H1 (cell line): ENCODE measurements at regions not wholly inside any gene's neighbourhood (a gene's known extent, or its start where the extent isn't known, plus 50 kb on each side); places are given as distances from the start of the nearest gene placed in this dataset.

ENCODE experiments used
- CTCF ChIA-PET: fragments of 300-600 bp; sonication (Branson Sonifier 250); formaldehyde crosslinking; loops from one replicate; lab custom pipeline; 2021; ENCODE audit not compliant: partially characterized antibody; lab: Charles Lee
- POLR2A ChIA-PET: fragments of 300-600 bp; sonication (Branson Sonifier 250); formaldehyde crosslinking; loops from one replicate; lab custom pipeline; 2021; ENCODE audit warnings: inconsistent platforms; ENCODE audit not compliant: partially characterized antibody; lab: Charles Lee
- DNase-seq, 2 experiments: peaks; one replicate each; pipeline versions ENCODE4 v3.0.0 to v3.0.0-alpha.2; 2010 to 2022; ENCODE audit warnings: low spot score in 2 of 2, low read depth in 1 of 2, mixed read lengths in 1 of 2
- FAIRE-seq: peaks from 2 replicates; lab custom pipeline; 2011; peaks lifted over from hg19 to GRCh38; lab: Jason Lieb, UNC
- H2AFZ ChIP-seq: 2 replicates; pipeline ENCODE4 v1.8.1; 2012; ENCODE audit warnings: low read length, inconsistent platforms
- H2AK5ac ChIP-seq: 2 replicates; pipeline ENCODE4 v1.6.1; 2013; ENCODE audit warnings: low read depth, low read length
- H2BK120ac ChIP-seq: replicated peaks from 2 replicates; pipeline ENCODE3; 2013; ENCODE audit warnings: low read depth, low read length, inconsistent platforms
- H2BK12ac ChIP-seq: 2 replicates; pipeline ENCODE4 v1.6.1; 2013; ENCODE audit warnings: low read depth, low read length
- H2BK15ac ChIP-seq: 2 replicates; pipeline ENCODE4 v1.6.1; 2013; ENCODE audit warnings: low read length
- H2BK20ac ChIP-seq: 2 replicates; pipeline ENCODE4 v1.6.1; 2013; ENCODE audit warnings: low read length
- H2BK5ac ChIP-seq: 2 replicates; pipeline ENCODE4 v1.6.1; 2013; ENCODE audit warnings: low read depth, low read length
- H3K14ac ChIP-seq: 2 replicates; pipeline ENCODE4 v1.6.1; 2013; ENCODE audit warnings: inconsistent platforms; ENCODE audit not compliant: insufficient read length
- H3K18ac ChIP-seq: 2 replicates; pipeline ENCODE4 v1.6.1; 2013; ENCODE audit warnings: low read length; ENCODE audit errors: extremely low read depth
- H3K23ac ChIP-seq: 2 replicates; pipeline ENCODE4 v1.6.1; 2013; ENCODE audit warnings: inconsistent platforms; ENCODE audit not compliant: insufficient read length
- H3K23me2 ChIP-seq: 2 replicates; pipeline ENCODE4 v1.6.1; 2013; ENCODE audit warnings: low read depth, low read length
- H3K27ac ChIP-seq: 2 replicates; pipeline ENCODE4 v1.6.1; 2011; ENCODE audit warnings: low read depth, low read length, inconsistent platforms
- H3K27me3 ChIP-seq, 4 experiments: replicated peaks in 1 of 4; 1 replicate in 1 of 4; 2 replicates in 3 of 4; pipeline versions ENCODE4 v1.6.1 to v1.8.1; 2011 to 2013; ENCODE audit warnings: low read length in 3 of 4, mild to moderate bottlenecking in 3 of 4, inconsistent platforms in 2 of 4, mixed read lengths in 2 of 4, moderate library complexity in 1 of 4; ENCODE audit not compliant: control insufficient read depth in 3 of 4, insufficient read depth in 3 of 4; ENCODE audit errors: extremely low read depth in 1 of 4
- H3K36me3 ChIP-seq, 4 experiments: 2 replicates each; pipeline versions ENCODE4 v1.6.1 to v1.8.1; 2011 to 2013; ENCODE audit warnings: mild to moderate bottlenecking in 4 of 4, low read length in 3 of 4, moderate library complexity in 2 of 4, control low read depth in 1 of 4, inconsistent platforms in 1 of 4; ENCODE audit not compliant: insufficient read depth in 4 of 4, control insufficient read depth in 2 of 4
- H3K4ac ChIP-seq: replicated peaks from 2 replicates; pipeline ENCODE3; 2013; ENCODE audit warnings: low read length, low read depth, mixed read lengths, inconsistent platforms; ENCODE audit not compliant: insufficient read length
- H3K4me1 ChIP-seq, 4 experiments: replicated peaks in 1 of 4; 1 replicate in 1 of 4; 2 replicates in 3 of 4; pipeline versions ENCODE4 v1.6.1 to v1.8.1; 2011 to 2013; ENCODE audit warnings: low read length in 3 of 4, inconsistent platforms in 2 of 4, mixed read lengths in 1 of 4; ENCODE audit not compliant: insufficient read depth in 4 of 4, control insufficient read depth in 3 of 4
- H3K4me2 ChIP-seq, 2 experiments: 2 replicates each; pipeline versions ENCODE4 v1.6.1 to v1.8.1; 2011 to 2013; ENCODE audit warnings: low read depth in 2 of 2, low read length in 2 of 2, control low read depth in 1 of 2, inconsistent platforms in 1 of 2, mild to moderate bottlenecking in 1 of 2; ENCODE audit not compliant: insufficient read depth in 1 of 2
- H3K4me3 ChIP-seq, 4 experiments: fragments of 200-600, 300-600 bp in 1 of 4; sonication (generic), shearing (Covaris generic), sonication (Bioruptor Twin) in 1 of 4; 2 replicates each; pipeline versions ENCODE4 v1.5.1 to v1.8.1; 2011 to 2016; ENCODE audit warnings: low read length in 4 of 4, low read depth in 3 of 4, control low read depth in 2 of 4, inconsistent platforms in 2 of 4, mild to moderate bottlenecking in 2 of 4, mixed read lengths in 1 of 4, moderate library complexity in 1 of 4; ENCODE audit not compliant: insufficient read depth in 2 of 4; ENCODE audit errors: extremely low read depth in 1 of 4
- H3K56ac ChIP-seq: replicated peaks from 2 replicates; pipeline ENCODE3; 2013; ENCODE audit warnings: low read depth, mild to moderate bottlenecking, mixed read lengths, low read length, inconsistent platforms; ENCODE audit not compliant: insufficient read length
- H3K79me1 ChIP-seq: 2 replicates; pipeline ENCODE4 v1.6.1; 2013; ENCODE audit warnings: low read depth, low read length, control low read depth
- H3K79me2 ChIP-seq, 2 experiments: 2 replicates each; pipeline versions ENCODE4 v1.6.1 to v1.8.1; 2012 to 2013; ENCODE audit warnings: low read length in 2 of 2, mild to moderate bottlenecking in 2 of 2, inconsistent platforms in 1 of 2; ENCODE audit not compliant: insufficient read depth in 2 of 2, control insufficient read depth in 1 of 2
- H3K9ac ChIP-seq, 4 experiments: replicated peaks in 1 of 4; 1 replicate in 1 of 4; 2 replicates in 3 of 4; pipeline versions ENCODE4 v1.6.1 to v1.8.1; 2011 to 2013; ENCODE audit warnings: low read depth in 3 of 4, low read length in 3 of 4, control low read depth in 2 of 4, mild to moderate bottlenecking in 2 of 4, moderate library complexity in 2 of 4, inconsistent platforms in 1 of 4; ENCODE audit errors: extremely low read depth in 1 of 4
- H3K9me3 ChIP-seq, 2 experiments: 2 replicates each; pipeline versions ENCODE4 v1.6.1 to v1.8.1; 2012 to 2013; ENCODE audit warnings: mild to moderate bottlenecking in 2 of 2, moderate library complexity in 2 of 2, control low read depth in 1 of 2, inconsistent platforms in 1 of 2, low read depth in 1 of 2, low read length in 1 of 2, mixed read lengths in 1 of 2; ENCODE audit not compliant: insufficient read depth in 2 of 2
- H4K20me1 ChIP-seq, 2 experiments: replicated peaks in 1 of 2; 2 replicates each; pipeline versions ENCODE3 to v1.8.1; 2011 to 2013; ENCODE audit warnings: inconsistent platforms in 2 of 2, low read length in 2 of 2, mild to moderate bottlenecking in 1 of 2; ENCODE audit not compliant: insufficient read depth in 2 of 2, control insufficient read depth in 1 of 2
- H4K5ac ChIP-seq: 2 replicates; pipeline ENCODE4 v1.6.1; 2013; ENCODE audit warnings: low read length, low read depth, mixed read lengths, inconsistent platforms; ENCODE audit not compliant: insufficient read length
- H4K8ac ChIP-seq: 2 replicates; pipeline ENCODE4 v1.8.0; 2013; ENCODE audit warnings: mild to moderate bottlenecking, moderate library complexity, low read length, inconsistent platforms; ENCODE audit not compliant: insufficient read depth; ENCODE audit errors: extremely low read depth
- H4K91ac ChIP-seq: replicated peaks from 2 replicates; pipeline ENCODE3; 2013; ENCODE audit warnings: low read length, mixed read lengths, inconsistent platforms; ENCODE audit not compliant: insufficient read length
- ASH2L ChIP-seq: fragments of 200-600, 300-600 bp; sonication (generic); IDR thresholded peaks from one replicate; pipeline ENCODE4 v1.7.1; 2017; ENCODE audit warnings: low read length
- BRCA1 ChIP-seq: IDR thresholded peaks from 2 replicates; pipeline ENCODE4 v1.6.1; 2012; ENCODE audit warnings: low read depth, low read length, improper control_type of control experiment
- CBX8 ChIP-seq: fragments of 300-800, 300-1000 bp; sonication (generic); IDR thresholded peaks from 2 replicates; pipeline ENCODE4 v1.7.1; 2016; ENCODE audit warnings: low read depth, low read length, borderline replicate concordance
- CHD2 ChIP-seq: IDR thresholded peaks from 2 replicates; pipeline ENCODE4 v1.6.1; 2012; ENCODE audit warnings: low read length, improper control_type of control experiment
- CREB1 ChIP-seq: IDR thresholded peaks from 2 replicates; pipeline ENCODE4 v1.6.1; 2012; ENCODE audit warnings: inconsistent platforms
- EGR1 ChIP-seq: IDR thresholded peaks from 2 replicates; pipeline ENCODE4 v1.6.1; 2011; ENCODE audit warnings: low read depth, low read length, borderline replicate concordance
- GABPA ChIP-seq: IDR thresholded peaks from 2 replicates; pipeline ENCODE4 v1.6.1; 2011; ENCODE audit warnings: mild to moderate bottlenecking, low read length, moderate library complexity, borderline replicate concordance; ENCODE audit not compliant: insufficient read depth
- GTF2F1 ChIP-seq: IDR thresholded peaks from 2 replicates; pipeline ENCODE4 v1.6.1; 2012; ENCODE audit warnings: low read depth, low read length, improper control_type of control experiment, borderline replicate concordance
- HDAC2 ChIP-seq, 2 experiments: fragments of 300-600 bp in 1 of 2; sonication (generic) in 1 of 2; IDR thresholded peaks; 2 replicates each; pipeline ENCODE4 v1.6.1; 2011 to 2012; ENCODE audit warnings: low read depth in 2 of 2, low read length in 2 of 2, mild to moderate bottlenecking in 2 of 2, moderate library complexity in 2 of 2, borderline replicate concordance in 1 of 2, inconsistent platforms in 1 of 2
- HDAC6 ChIP-seq: IDR thresholded peaks from one replicate; pipeline ENCODE4 v1.7.1; 2012; ENCODE audit warnings: low read depth, mild to moderate bottlenecking, inconsistent platforms, low read length, moderate library complexity
- KDM1A ChIP-seq: fragments of 200-600, 300-600 bp; sonication (generic); IDR thresholded peaks from 2 replicates; pipeline ENCODE4 v1.7.1; 2016; ENCODE audit warnings: mild to moderate bottlenecking, low read length, borderline replicate concordance
- KDM5A ChIP-seq: fragments of 200-600 bp; IDR thresholded peaks from 2 replicates; pipeline ENCODE4 v1.7.1; 2012; ENCODE audit warnings: mild to moderate bottlenecking, low read length, inconsistent platforms, mixed read lengths
- NRF1 ChIP-seq: IDR thresholded peaks from 2 replicates; pipeline ENCODE4 v1.6.1; 2011; ENCODE audit warnings: mild to moderate bottlenecking, low read depth, low read length, improper control_type of control experiment
- PHF8 ChIP-seq: fragments of 200-600 bp; sonication (generic); conservative IDR thresholded peaks from 2 replicates; pipeline ENCODE4 v1.7.1; 2012; ENCODE audit warnings: low read depth, mild to moderate bottlenecking, inconsistent platforms, low read length, moderate library complexity
- POLR2A ChIP-seq, 2 experiments: IDR thresholded peaks; 1 replicate in 1 of 2; 2 replicates in 1 of 2; pipeline ENCODE4 v1.6.1; 2011; ENCODE audit warnings: low read depth in 2 of 2, low read length in 2 of 2, mild to moderate bottlenecking in 2 of 2; ENCODE audit errors: control extremely low read depth in 1 of 2
- WGBS, 2 experiments: shearing (Covaris generic) in 1 of 2; methylation state at CpG; one replicate each; pipeline versions ENCODE4 v1.1.6 to v1.1.7; 2013 to 2015; ENCODE audit warnings: low lambda C conversion rate in 2 of 2, mixed read lengths in 2 of 2, inconsistent platforms in 1 of 2, low coverage in 1 of 2, missing lambda C conversion rate in 1 of 2; ENCODE audit not compliant: insufficient replicate concordance in 2 of 2, insufficient coverage in 1 of 2, insufficient read length in 1 of 2; ENCODE audit errors: extremely low coverage in 1 of 2, missing lambda C conversion rate in 1 of 2; 5-methylcytosine and 5-hydroxymethylcytosine counted together

DNA sequence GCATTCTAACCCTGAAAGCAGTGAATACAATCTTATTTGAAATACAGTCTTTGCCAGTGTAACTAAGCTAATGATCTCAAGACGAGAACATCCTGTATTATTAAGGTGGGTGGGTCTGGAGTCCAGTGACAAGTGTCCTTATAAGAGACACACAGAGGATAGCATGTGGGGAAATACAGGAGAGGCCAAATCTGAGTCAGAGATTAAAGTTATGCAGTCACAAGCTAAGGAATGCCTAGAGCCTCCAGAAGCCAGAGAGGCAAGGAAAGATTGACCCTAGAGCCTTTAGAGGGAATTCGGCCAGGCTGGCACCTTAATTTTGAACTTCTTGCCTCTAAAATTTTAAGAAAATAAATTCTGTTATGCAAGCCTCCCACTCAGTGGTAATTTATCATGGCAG lies 87.5 kb upstream of the HGF start:
- H3K4ac ChIP-seq, result no peak overlapping the region
- POLR2A ChIA-PET, result interaction anchor here (0.6 kb wide), 1 partner anchor 357 kb away, joined by 3 read pairs; no protein-coding TSS in a partner anchor
- CTCF ChIA-PET, result no interaction called here

More for the DNA sequence above, 87.5 kb upstream of the HGF start:
- Histone ChIP-seq H3K9ac (no peak overlapping the region), H3K4me1 (no peaks in the 10 kb centered on the region), H4K91ac (no peak overlapping the region), H3K4me3 (no peak overlapping the region), H3K27ac (no peak overlapping the region), H4K5ac (no peak overlapping the region), H2BK12ac (no peak overlapping the region), H2AFZ (no peak overlapping the region), H3K23me2 (no peaks in the 10 kb centered on the region; the same call in 1 of the 2 replicates), H3K9me3 (no peaks in the 10 kb centered on the region), H3K4me2 (no peak overlapping the region), H3K79me1 (no peaks in the 10 kb centered on the region), H3K36me3 (no peaks in the 10 kb centered on the region), H4K20me1 (no peaks in the 10 kb centered on the region), H2BK20ac (no peak overlapping the region), H2BK5ac (no peak overlapping the region), H4K8ac (no peak overlapping the region), H3K79me2 (no peaks in the 10 kb centered on the region), H2BK15ac (no peak overlapping the region), H2BK120ac (no peak overlapping the region), H3K18ac (no peak overlapping the region), H3K56ac (no peak overlapping the region), H3K14ac (no peak overlapping the region), H3K27me3 (no peaks in the 10 kb centered on the region), H2AK5ac (no peak overlapping the region), H3K23ac (no peak overlapping the region)
- DNase-seq, result no peak
- FAIRE-seq, result no peak
- WGBS, 2 experiments, result 80% methylated on average over 2 of the region's 2 CpGs; no CpG with 5 or more reads in 1 of the 2 experiments
- TF ChIP-seq CREB1 (no peak), NRF1 (no peak), POLR2A (IDR thresholded peaks at IDR 0.05; ENCODE audit: control extremely low read depth in 1 of 2, low read depth in 2 of 2, low read length in 2 of 2) (no peak), KDM1A (no peak), EGR1 (no peak), PHF8 (no peak), HDAC6 (no peak), GTF2F1 (no peak), GABPA (no peak), ASH2L (no peak), BRCA1 (no peak), HDAC2 (IDR thresholded peaks at IDR 0.05; ENCODE audit: borderline replicate concordance in 1 of 2, low read depth in 2 of 2, low read length in 2 of 2) (no peak), CBX8 (no peak), KDM5A (no peak), CHD2 (no peak)
